Stimulated activated CD8-positive, alpha-beta memory T cell treated with anti-CD3 and anti-CD28 coated beads, Interleukin-7, amount 100 ng/mL, for 48 hours (primary cell): ENCODE measurements at regions not wholly inside any gene's neighbourhood (a gene's known extent, or its start where the extent isn't known, plus 50 kb on each side); places are given as distances from the start of the nearest gene placed in this dataset.
"Not testable (repeated sequence)": the region's sequence is repeated elsewhere in the genome, so short reads cannot be mapped to it uniquely, and the experiment has no call there.

Experiments used
- DNase-seq, 2 donors: peaks; one replicate each; pipeline ENCODE4 v3.0.0-alpha.2; 2020; ENCODE audit warnings: low read depth in 1 of 2; ENCODE audit errors: extremely low read depth in 1 of 2

DNA sequence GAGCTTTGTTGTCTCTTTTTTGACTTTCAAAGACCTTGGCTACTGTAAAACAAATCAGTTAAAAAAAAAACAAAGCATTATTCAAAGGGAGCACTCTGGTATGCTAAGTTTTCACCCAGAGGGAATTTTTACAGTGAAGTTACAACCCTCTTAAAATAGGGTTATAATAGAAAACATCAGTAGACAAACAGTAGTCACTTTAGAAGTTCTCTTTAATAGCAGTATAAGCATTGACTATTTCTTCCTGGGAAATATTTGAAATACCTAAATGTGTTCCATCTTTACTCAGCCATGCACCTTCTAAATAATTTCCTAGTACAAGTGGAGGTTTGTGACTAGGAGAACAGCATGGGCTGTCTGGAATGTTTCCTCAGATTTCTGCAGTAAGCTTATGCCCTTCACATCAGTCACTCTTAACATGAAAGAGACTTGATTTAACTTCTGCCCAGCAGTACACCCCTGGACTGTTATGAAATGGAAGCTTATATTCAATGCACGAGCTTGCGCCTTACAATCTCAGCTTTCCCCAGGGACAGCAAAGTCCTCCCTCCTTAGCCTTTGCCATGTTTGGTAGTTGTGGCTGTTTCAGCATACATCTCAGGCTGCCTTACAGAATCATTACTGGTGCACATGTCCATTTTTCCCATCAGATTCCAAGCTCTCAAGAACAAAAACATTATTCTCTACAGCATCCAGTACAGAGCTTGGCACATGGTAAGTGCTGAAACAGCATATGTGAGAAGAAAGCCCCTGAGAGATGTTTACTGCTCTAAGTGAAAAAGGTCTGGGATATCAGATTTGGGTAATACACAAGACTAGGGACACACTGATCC lies 191.5 kb downstream of the ZNF608 start:
- no peak for DNase-seq

DNA sequence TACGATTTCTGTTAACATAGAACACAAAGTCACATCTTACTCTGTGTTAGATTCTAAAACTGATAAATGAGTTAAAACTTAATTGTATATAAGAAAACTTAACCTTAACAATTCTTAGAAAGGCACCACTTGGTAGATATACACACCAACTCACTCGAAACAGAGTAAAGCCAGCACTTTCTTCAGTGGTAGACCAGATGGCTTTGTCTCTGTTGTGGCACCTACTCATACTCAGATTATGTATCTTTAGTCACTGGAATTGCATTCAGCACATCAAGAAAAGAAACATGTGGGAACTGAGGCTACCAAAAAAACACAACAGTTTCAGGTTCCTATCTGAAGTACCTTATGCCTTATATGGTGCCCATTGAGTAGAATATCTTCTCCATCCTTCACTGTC lies 192.5 kb downstream of the ZNF608 start:
- DNase-seq = no peak

DNA sequence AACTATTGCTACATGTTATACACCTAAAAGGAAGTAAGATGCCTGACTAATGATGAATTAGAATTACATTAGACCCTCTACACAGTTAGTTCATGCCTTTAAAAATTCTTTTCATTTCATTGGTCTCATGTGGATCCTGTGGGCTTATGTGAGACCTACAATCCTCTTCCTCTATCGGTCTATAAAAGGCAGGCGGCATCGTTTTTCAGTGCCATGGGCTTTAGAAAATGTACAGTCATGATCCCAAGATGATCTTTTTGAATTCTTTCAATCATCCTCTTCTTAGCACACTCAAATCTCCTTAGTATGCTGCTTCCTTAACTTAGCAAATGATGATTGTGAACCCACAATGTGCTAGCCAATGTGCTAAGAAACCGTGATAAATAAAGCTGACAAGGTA lies 193.9 kb downstream of the ZNF608 start:
- DNase-seq = no peak

DNA sequence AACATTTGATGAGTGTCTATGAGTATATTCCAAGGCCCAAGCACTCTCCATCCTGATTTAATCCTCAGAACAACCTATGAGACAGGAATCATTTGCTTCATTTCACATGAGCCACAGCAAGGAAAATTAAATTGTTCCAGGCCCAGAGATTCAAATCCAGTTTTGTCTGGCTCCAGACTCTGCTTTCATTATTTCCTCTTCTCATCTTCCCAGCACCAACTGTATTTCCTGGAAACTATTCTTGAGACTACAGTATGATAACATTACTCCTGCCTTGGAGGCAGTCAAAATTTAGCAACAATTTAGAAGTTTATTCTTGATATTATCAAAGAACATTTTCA lies 194.5 kb downstream of the ZNF608 start:
- no peak for DNase-seq

DNA sequence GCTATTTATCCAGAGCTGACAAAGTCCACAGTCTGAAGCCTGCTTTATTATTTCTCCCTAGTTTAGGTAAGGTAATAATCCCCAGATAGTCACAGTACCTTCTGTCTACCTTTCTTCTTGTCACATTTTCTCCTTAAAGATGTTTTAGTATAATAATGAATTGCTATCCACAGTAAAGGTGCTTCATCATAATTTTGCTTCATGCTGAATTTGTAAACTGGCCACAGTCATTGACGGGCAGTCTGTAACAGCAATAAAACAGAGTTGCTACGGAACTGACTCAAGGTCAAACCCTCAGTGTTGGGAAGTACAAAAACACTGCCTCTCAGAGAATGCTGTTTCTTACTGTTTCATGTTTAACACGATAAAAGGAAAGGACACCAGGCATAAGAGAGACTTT lies 195.7 kb downstream of the ZNF608 start:
- no peak for DNase-seq

DNA sequence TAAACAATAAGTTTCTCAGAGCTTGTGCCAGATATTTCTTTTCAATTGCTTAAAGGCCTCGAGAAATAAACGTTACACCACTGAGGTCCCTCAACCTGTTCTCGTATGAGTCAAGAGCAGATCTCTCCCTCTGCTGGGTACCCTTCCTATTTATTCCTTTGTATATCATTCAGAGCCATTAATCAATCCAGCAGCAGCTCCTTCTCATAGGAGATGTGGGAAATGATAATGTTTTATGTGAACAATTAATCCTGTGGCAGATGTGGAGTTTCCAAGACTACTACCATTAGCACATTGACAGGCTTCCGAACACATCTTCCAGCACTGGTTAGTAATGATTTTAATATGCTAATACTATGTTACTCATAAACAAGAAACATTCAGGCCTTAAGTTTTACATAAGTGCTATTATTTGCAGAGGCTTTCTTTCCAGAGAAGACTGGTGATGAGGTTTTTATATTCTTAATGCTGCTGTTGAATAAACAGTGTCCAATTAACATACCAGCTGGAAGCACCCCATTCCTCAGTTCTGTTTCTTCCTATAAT lies 196.5 kb downstream of the ZNF608 start:
- no peak for DNase-seq

DNA sequence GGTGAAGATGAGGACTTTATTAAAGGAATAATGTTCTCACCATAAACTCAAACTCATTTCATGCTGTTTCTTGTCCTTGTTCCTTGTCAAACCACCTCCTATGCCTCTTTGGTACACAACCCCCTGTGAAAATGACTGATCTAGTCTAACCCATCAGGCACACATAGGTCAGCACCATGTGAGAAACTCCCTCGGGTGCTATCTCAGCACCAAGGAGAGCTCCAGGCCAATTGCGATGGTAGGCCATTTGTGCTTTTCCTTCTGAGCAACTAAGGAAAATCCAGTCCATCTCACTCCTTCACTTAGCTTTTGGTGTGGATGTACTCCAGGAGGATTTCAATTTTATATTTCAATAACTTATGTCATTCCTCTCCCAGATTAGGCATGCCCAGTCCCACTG lies 199.8 kb downstream of the ZNF608 start:
- DNase-seq = no peak

DNA sequence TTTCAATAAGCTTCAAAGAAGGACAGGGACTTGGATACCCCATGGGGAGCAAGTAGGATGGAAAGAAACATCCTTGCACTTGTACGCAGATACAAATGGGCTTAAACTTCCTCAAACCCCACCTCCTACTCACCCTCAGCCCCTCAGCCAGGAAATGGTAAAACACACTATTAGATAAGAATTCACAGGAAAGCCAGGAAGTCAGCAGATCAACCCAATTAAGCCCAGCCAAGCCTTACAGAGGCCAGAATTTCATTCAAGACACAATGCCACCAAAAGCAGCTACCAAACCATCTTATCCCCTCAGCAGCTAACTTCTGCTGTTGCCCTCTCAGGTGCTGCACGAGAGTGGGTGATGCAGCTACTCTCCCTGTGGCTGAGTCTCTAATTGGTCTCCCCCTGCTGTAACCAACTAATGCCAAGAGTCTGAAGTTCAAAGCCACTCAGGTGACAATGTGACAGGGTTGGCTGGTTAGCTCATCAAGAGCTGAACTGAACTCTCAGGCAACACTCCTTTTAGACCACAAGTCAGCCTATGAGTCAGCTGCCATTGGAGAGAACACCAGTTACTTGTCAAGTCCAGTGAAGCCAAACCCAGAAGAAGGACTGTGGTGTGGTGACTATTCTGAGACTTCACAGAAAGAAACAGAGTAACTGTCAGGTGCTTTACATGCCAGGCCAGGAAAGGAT lies 201.9 kb downstream of the ZNF608 start:
- DNase-seq = no peak

DNA sequence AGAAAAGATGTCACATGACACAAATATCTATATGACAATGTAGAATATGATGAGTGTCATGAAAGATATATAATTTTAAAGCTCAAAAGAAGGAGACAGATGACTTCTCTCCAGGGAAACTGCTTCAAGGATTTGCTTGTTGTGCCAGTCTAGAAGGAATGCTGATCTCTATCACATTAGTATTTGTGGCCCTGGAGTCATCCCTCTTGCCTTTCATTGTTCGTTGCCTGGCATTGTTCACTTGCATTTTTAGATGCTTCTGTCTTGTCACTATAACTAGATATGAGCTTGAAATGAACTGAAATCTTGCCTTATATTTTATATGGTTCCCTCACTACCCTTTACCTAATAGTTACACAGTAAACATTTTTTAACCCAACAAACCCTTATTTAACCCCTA lies 207.5 kb downstream of the ZNF608 start:
- no peak for DNase-seq

DNA sequence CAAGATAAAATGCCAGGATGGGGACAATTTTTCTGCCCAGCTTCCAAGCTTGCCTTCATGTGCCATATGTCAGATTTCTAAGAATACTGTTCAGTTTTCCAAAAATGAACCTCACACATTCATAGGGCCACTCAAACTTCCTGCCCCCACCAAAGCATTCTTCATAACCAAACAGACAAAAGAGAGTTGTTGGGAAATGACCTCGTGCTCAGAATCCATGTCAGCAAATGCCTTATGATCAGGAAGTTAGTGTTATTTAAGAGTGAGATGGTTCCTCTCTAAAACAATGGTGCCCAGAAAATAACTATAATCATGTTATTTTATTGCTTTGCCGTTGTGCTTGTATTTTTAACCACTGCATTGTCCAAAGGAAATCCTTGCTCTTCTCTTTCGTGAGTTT lies 208.2 kb downstream of the ZNF608 start:
- DNase-seq = no peak

DNA sequence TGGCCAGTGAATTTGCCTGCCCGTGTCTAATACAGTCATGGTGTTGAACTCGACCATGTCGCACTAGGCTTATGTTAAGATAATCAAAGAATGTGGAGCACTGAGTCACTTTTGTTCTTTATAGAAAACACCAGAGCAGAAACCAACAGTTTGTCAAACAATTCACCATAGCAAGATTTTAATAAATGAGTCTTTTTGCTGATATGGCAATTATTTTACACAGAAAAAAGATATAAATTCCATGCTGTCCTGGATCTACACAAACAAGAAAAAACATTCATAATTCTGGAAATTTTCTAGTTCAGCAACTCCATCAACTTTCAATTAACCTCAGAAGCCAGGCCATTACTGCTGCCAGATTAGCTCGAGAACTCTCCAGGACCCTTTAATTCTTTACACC lies 208.9 kb downstream of the ZNF608 start:
- DNase-seq = no peak

DNA sequence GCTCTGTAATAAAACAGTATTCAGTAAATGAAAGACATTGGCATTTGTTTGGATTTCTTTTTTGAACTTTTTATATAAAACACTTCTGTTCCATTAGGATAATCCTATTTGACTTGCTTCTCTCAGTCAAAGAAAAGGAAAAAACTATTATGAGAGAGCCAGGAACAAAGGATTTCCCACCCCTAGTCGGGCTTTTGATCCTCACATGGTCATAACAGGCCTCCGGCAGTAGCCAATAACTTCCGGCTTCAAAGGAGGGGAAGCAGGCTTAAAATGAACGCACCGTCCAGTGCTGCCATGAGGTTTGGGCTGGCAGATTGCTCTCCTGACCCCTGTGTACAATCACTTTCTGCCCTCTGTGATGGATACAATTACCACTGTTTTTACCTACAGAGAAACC lies 209.3 kb downstream of the ZNF608 start:
- DNase-seq = no peak

DNA sequence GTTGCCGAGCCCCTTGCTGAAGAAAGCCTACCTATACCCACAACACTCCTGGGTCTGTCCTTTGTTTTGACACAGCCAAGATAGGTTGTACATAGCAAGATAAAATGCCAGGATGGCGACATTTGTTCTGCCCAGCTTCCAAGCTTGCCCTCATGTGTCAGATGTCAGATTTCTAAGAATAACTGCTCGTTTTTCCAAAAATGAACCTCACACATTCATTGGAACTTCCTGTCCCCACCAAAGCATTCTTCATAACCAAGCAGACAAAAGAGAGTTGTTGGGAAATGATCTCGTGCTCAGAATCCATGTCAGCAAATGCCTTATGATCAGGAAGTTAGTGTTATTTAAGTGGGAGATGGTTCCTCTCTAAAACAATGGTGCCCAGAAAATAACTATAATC lies 210.1 kb downstream of the ZNF608 start:
- DNase-seq = no peak

DNA sequence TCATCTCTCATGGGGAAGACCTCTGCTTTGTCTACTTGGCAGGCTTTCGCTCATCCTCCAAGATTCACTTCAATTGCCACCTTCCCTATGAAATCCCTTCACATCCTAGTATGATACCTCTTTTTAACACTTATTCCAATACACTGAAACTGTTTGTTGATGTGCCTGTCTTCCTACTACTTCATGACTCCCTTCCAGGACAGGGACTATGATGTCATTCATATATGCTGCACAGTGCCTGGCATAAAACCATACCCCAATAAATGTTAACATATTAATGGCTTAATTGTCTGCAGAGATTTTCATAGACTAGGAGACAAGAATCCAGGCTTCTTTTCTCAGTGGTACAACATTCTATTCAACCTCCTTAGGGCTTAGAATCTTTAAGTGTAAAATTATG lies 215.5 kb downstream of the ZNF608 start:
- no peak for DNase-seq

DNA sequence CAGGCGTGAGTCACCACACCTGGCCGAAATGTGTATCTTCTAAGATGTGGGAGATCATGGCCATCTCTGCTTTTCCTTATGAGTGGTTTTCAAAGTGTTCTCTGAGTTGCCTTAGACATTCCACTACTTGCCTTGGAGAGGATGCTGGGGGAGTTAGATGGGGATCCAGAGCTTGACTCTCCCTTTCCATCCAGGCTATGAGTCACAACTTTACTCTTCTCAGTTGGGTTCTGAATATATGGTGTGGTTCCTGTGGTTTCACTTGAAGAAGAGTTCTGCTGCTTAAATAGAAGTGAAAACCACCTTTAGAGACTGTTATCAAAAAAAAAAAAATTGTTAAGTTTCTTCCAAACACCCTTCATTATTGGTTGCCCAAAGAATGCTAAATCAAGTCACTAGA lies 217.6 kb downstream of the ZNF608 start:
- DNase-seq = no peak

DNA sequence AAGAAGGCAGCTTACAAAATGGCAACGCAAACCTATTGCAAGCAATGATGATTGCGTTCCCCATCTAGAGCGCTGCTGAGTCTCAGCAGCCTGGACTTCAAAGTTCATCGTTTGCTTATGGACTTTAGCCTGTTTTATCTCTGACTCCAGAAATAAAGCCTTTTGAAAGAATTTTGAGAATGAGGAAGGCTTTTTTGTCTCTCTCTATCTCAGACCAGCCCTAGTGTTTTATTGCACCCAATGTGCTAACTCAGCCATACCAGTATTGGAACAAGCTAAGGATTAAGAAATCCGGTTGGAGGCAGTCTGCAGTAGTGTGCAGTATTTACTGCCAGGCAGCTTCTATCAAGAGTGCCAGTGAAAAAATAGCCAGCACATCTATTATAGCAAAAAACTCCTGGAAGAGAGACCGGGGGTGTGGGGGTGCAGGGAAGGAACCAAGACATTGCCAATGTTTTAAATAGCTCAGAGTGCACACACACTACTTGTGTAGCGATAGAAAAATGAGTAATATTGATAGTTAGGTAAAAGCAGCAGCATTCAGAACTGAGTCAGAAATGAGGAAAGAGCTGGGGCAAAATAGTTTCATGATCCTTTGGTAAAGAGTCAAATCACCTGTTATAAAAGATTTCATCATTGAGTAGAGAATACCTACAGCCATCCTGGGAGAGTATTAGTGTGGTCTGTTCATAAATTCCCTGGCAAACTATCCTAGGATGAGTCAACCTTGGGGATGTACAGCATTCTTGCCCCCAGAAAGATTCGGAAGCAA lies 219.0 kb downstream of the ZNF608 start:
- no peak for DNase-seq

DNA sequence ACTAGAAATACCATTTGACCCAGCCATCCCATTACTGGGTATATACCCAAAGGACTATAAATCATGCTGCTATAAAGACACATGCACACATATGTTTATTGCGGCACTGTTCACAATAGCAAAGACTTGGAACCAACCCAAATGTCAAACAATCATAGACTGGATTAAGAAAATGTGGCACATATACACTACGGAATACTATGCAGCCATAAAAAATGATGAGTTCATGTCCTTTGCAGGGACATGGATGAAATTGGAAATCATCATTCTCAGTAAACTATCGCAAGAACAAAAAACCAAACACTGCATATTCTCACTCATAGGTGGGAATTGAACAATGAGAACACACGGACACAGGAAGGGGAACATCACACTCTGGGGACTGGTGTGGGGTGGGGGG lies 220.4 kb downstream of the ZNF608 start:
- DNase-seq = not testable (repeated sequence)

DNA sequence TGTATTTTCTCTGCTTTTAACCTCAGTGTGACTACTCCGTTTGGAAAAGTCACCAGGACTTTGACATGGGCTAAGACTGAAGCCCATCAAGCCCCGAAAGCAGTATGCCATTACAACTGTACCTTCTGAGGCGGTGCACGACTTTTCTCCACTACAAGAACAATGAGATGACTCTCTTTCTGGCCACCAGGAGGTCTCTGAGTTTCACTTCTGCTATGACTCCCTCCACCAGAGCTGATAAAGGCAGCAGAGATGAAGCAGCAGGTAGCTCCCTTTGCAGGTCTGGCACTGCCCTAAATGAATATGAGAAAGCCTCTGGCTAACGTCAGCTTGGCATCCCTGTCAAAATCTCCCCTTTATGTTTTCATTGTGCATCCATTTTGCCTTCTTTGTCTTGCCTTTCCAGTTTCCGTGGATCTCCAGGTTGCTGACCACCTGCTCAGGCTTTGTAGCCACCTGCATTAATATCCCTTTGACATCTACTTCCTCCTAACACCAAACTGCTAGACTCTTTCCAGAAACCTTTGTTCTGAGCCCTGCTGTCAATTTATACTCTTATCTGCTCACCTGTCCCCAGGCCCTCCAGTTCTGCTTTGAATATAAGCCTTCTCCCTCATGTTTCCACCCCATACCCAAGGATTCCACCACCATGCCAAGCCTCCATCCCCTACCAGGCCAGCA lies 221.7 kb downstream of the ZNF608 start:
- no peak for DNase-seq

DNA sequence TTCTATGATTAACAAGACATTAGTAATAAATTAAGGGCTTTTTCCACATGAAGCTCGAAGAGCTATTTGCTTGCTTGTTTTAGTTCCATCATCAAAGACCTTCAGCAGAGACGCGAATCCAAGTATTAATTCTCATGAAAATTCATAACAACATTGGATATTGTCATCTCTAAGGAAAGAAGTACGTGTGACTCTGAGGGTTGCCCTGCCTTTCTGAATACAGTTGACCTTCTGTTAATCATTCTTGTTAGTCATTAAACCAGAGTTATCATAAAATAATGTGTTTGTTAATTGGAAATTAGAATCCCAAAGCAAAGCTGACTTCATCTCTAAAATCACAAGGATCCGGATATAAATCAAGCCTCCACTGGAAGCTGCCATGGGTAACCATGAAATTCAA lies 222.5 kb downstream of the ZNF608 start:
- DNase-seq = no peak

DNA sequence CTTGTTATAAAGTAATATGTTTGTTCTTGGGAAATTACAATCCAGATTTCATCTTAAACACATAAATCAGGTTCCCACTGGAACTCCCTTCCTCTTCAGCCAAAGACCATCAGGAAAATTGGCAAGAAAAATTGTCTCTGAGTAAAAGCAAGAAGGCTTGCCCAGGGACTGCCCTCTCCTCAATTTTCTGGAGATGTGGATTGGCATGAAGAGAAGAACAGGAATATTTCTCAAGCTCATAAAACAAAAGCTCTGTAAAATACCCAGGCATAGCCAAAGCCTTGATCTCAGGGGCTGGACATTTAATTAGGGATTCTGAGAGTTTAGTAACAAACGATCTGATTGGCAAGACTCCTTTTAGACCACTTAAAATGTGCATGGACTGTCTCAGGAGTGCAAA lies 223.4 kb downstream of the ZNF608 start:
- DNase-seq = no peak
